ENCODE measurements at regions not wholly inside any gene's neighbourhood (a gene's known extent, or its start where the extent isn't known, plus 50 kb on each side); places are given as distances from the start of the nearest gene placed in this dataset.

DNA sequence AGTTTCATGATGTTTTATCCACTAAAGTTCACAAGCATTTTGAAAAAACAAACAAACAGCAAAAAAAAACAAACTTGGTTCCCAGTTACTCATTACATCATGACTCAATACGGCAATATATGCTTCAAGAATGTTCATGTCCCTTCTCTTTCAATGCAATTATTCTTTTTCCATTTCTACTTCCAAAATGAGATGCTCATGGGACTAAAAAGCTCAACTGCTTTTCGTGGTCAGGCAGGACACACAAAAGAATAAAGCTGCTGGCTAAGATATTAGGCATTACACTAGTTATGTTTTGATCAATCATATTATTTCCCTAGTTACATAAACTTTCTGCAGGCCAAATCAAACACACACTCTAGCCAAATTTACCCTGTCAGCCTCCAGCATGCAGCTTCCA is 301.3 kb downstream of the EPHA4 start:
- no peak for DNase-seq

DNA sequence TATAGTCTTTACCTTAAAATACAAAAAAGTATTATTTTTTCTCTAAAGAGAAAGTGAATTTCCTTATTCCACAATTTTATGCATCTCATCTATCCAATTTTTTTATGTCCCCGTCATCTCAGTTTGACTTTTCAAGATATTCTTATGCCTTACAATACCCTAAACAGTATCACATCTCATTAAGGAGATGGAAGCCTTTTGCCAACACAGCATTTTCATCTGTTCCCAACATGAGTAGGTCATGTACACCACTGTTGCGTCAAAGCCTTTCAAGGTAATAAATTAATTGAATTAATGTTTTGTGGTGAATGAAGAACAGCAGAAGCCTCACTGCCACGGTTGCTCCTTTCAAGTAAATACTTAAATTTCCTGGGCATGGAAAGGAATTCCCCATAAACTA is 299.4 kb downstream of the EPHA4 start:
- DNase-seq = no peak

DNA sequence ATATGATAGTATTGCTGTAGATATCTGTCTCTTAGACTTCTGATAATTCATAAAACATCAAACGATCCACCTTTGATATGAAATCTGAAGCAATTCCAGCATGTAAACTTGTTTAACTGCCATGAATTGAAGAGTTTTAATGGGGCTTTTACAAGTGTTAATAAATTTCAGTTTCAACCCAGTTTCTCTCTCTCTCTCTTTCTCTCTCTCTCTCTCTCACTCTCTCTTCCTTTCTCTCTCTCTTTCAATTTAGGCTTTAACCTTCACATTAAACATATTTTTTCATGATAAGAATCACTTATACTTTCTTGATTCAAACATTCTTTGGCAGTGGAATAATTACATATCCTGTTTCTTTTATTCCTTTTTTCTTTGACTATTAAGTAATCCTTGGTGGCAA is 296.1 kb downstream of the EPHA4 start:
- DNase-seq = no peak

DNA sequence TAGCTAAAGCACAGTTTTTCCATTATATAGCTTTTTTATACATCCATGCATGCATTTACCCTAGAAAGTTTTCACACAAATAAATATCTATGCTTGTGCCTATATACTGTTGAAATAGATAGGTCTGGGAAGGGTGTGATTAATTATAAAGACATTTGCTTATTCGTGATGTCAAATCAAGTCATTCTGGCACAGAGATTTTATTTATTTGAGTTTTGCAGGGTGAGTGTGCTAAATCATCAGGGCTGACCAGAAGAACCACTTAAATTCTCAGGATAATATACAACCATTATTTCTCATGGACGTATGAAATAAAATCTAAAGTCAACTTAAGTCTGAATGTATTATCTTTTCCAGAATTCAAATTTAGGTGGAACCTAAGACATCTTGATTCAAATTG is 295.5 kb downstream of the EPHA4 start:
- DNase-seq = no peak

DNA sequence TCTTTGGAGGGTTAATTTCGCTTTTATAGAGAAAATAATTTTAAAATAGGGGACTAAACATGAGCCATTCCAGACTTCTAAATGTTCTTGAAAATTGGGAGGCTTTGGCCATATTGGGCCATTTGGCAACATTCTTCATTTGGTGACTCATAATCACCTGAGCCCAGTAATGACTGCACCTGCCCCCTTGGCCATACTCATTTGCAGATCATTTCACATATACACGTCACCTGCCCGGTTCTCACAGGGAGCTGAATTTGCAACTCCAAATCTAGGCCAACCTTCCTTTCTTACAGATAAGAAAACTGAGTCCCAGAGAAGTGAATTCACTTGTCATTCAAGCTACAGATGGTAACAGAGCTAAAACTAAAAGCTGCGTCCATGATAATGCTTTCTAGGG is 289.7 kb downstream of the EPHA4 start:
- no peak for DNase-seq

DNA sequence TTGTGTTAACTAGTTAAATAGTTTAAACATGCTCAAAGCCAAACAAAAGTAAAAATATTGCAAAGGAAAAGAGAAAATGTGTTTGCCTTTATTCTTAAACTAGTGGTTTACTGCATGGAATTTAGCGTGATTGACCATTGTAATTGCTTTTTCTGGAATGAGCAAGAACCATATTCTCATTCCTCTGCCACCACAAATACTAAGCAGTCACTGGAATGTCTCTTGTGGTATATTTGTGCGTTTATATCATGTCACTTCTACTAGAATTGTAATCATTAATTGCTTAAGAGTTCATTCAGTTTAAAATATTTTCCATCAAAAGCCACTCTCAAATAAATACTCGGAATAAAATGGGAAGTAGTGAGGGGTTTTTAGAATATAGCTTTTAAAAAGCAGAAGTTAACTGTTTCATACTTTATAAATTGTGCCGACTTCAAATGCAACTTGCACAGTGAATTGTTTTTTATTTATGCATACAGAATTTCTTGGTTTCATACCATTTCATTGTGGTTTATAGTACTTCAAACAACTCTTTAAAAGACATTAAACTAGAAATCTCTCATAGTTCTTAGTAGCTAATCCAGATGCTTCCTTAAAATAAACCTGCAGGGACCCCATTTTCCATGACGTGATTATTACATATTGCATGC is 288.1 kb downstream of the EPHA4 start:
- DNase-seq = peak; percentile 7

DNA sequence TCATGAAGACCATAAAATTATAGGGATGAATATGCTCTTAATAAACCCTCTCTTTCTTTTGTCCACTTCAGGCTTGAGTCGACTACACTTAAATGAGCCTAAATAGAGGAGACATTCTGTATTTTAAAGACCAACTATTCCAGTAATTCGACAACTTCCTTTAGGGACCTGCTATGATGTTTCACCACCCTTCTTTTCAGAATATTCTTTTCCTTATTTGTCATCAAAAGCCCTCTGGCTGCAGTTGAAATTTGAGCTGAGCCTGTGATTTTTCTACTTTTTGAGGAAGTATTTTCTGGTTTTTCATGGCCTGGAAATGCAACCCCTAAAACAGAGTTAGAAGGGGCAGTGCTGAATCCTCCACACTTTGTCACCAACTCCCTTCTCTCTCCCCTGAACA is 287.0 kb downstream of the EPHA4 start:
- no peak for DNase-seq

DNA sequence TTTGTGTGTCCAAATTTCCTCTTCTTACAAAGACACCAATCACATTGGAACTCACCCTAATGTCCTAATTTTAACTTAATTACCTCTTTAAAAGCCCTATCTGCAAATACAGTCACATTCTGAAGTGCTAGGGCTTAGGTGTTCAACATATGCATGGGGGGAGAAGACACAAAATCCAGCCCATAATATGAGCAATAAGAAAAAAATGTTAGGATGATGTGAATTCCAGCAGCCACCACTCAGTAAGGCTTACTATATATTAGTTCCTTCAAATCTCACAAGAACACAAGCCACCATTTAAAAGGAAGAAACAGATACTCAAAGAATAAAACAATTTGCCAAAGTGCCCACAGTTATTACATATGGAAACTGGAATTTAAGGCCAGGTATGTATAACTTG is 285.7 kb downstream of the EPHA4 start:
- DNase-seq = no peak

DNA sequence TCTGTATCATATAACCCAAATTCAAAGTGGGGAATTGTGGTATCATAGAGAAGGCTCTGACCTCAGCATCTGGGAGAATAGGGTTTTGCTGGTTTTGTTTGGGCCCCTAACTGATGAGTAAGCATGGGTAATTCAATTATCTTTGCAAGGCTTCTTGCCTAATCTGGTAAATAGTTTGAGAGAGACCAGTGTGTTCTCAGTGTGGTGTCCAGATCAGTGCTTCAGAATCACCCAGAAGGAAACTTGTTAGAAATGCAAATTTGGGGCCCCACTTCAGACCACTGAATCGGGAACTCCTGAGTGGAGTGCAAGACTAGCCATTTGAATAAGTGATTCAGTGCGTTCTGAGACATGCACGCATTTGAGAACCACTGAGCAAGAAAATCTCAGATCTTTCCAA is 282.7 kb downstream of the EPHA4 start:
- DNase-seq = no peak

DNA sequence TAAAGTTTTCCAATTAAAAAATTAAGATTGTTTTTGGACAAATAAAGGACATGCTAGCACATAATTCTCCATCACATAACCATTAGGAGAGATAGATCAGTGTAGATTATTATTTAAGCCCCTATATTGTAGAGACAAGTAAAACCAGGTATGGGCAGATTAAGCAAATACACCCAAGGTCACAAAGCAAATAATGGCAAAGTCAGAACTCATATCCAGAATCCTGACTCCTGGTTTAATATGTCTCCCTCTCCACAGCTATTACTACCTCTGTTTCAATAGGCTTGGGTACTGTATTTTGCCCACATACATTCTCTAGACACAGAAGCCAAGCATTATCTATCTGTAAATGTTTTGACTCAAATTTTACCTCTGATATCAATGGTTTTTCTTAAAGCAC is 282.3 kb downstream of the EPHA4 start:
- DNase-seq = no peak

DNA sequence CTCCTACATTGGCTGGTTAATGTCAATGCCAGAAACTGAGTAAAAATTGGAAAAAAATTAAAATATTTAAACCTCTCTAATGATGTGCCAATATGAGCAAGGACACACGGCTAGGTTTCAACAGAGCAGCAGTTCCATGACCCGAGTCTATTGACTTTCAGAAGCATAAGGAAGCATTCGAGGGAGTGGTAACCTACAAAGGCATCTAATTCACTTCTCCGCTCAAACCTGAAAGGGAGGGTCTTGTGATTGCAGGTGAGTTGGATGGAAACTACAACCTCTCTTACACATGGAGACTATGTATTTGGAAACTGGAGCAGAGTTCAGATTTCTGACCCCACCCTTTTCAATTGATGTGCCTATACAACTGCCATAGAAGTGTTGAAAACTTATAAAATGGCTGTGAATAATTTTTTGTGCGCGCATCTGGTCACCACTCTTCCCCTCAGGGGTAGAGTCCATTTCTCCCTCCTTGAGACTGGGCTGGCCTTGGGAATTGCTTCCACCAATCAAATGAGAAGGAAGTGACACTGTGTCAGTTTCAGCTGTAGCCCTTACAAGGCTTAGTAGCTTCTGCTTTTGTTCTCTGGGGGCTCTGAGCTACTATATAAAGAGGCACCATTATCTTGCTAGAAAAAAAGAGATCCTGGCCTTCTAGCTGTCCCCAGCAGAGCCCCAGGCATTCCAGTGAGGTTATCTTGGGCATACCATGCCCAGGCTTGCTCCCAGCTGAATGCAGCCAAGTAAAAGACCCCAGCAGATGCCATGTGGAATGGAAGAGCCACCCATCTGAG is 278.0 kb downstream of the EPHA4 start:
- peak; percentile 8 for DNase-seq

DNA sequence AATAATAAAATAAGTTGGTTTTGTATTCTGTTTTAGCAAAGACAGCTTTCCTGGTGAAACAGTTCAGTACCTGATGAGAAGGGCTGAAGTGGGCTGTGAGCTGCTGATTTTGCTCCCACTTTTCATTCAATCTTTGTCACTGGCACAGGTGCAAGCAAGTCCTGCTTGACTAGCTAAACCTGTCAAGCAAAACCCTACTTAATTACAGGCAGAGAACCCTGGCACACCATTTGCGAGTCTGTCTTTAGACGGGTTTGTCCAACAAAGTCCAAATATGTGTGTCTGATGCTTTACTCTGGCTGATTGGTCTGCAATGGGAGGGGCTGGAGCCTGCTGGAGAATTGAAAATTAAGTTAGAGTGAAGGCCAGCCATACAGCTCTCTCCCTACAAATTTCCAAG is 267.2 kb downstream of the EPHA4 start:
- DNase-seq = no peak

DNA sequence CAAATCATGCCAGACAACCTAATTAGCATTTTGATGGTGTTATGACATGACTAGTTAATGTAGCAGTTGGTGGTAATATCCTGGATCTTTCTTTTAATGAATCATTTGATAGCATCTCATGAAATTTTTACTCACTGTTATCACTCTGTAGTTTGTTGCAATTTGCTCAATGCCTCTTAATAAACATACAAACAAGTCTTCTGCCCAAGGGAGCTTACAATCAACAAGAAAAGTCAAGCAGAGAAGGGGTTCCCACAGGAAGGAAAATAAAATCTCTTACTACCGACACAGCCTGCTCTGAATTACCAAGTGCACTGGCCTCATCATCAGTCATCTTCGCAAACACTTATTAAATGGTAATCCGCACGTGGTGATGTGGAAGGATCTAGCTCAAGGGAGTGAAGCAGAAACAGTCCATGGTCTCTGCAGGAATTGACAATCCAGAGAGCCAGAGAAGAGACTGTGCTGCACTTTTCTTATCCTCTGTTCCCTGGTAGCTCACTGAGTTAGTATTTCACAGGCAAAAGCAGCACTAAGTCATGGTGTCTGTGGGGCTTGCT is 263.5 kb downstream of the EPHA4 start:
- no peak for DNase-seq

DNA sequence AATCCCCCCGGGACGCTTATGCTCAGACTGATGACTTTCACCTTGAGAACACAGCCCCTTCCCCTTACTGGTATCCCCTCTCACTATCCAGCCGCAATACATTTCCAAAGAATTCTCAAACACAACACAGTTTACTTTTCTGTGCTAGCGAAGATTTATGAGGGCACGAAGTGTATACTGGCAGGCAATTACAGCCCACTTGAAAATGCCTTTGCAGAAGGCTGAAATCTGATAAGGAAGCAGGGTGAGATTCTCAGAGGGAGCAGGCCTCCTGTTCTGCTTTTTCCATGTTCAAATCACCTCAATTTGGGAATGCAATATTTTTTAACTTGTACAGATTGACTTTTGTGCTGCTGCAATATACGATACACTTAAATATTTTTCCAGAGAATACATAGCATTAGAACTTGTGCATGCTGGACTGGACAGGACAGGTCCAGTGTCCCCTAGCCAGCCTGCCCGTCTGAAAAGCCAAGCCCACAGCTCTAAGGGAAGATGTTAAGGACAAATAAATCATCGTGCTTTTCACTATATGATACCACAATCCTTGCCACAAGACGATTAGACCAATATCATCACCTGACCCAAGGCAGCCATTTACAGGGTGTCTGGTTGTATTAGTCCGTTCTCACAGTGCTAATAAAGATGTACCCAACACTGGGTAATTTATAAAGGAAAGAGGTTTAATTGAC is 262.1 kb downstream of the EPHA4 start:
- DNase-seq = no peak

DNA sequence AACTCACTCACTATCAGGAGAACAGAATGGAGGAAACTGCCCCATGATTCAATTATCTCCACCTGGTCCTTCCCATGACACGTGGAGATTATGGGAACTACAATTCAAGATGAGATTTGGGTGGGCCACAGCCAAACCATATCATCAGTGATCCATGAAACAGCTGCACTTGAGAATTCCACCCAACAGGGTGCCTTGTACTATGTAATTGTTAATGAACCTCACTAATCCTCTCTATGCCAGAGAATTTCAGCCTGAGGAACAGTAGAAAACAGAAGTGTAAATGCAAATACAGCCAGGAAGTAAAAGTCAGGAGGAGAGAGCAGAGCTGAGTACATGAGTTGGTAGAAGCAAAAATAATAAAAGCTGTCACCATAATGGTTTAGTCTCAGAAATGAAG is 261.4 kb downstream of the EPHA4 start:
- DNase-seq = no peak

DNA sequence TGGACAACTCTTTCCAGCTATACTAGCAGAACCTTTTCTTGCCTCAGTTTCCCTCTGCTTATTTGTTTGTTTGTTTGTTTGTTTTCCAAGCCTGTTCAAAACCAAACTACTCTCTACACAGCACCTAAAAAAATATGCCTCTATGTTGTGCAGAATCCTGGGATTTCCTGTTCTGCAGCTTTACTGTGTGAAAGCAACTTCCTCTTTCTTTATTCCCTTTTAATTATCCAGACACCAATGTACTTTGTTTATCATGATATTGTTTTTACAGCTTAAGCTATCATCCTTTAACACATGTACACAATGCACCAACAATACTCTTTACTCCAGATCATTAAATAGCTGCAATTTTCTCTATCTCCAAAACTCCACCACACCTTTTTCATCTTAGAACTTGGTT is 259.5 kb downstream of the EPHA4 start:
- DNase-seq = peak; percentile 15

DNA sequence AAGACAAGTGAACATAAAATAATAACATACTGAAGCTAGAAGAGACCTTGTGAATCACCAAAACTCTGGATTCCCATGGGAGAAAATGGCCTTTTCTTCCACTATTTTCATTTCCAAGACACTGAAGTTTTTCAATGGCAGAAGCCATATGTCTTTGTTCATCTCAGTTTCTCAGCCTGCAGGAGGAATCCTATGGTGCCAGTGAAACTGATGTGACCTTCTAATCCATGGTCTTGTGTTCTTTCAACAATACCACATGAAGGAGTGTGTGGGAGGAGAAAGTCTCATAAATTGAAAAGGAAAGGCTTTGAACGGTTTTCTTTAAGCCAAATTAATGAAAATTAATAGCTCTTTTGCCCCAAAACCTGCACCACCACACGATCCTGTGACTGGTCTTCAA is 257.3 kb downstream of the EPHA4 start:
- no peak for DNase-seq

DNA sequence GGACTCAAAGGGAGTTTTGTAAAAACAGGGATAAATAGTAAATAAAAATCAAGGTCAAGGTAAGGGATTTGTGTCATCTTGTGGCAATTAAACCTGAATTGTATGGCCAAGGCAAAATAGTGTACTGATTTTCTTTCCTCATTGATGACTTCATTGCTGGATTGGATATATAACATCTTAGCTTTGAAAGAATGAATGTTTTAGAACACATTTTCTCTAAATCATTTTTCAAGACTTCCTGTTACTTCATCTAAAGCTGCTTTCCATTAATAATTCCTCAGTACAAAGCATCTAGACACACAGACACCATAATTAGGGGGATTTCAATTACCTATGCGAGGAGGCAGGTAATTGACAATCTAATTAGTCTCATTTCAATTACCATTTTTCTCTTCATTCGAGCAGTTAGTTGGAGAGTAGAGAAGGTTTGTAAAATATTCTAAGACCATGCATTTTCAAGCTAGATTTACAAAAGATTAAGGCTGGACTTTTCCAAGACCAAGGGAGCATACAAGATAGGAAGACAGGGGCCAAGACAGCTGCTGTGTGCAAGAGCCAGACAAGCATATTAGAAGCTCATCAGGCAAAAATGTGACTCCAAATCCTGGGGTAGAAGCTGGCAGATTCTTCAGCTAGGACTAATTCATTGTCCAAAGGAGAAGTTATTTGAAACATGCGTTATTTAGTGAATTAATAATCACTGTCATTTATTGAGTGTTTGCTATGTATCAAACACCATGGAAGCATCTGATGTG is 253.6 kb downstream of the EPHA4 start:
- no peak for DNase-seq

DNA sequence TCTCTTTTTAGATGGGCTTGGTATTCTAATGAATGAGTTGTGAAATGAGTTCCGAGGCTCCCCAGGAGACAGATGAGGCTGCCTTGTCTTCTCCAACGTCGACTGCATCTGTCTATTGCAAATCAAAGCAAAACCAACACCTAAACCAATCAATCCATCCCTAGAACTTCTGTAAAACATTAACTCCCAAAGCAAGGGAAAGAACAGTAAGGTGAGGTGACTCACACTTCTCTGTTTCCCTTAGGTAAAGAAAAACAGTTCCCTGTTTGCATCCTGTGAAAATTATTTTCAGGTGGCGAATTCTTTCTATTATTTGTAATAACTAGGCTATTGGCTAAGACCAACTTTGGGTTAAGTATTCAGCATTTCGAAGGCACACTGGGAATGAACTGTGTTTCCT is 249.4 kb downstream of the EPHA4 start:
- no peak for DNase-seq

DNA sequence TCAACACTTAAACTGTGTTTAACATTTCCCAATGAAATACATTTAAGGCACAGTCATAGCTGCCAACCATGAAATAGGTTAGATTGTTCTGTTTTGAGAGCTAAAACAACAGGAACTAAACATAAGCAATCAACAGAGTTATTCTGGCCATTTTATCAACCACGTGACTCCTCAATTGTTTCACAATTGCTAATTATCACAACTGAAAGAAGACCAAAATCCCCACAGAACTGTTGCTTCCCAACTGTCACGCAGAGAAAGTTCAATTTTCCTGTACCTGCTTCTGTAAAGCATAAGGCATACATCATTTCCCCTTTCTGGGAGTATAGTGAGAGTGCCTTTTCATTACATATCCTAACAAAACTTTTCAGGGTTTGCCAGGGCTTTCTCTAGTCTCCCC is 248.6 kb downstream of the EPHA4 start:
- DNase-seq = no peak

DNA sequence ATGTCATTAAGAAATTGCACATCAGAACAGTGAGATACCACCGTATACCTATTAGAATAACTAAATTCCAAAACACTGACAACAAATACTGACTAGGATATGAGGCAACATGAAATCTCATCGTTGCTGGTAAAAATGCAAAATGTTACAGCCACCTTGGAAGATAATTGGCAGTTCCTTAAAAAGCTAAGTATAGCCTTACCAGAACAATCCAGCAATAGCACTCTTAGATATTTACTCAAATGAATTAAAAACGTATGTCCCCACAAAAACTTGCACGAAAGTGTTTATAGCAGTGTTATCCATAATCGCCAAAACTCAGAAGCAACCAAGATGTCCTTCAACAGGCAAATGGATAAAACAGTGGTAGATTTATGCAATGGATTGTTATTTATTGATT is 241.7 kb downstream of the EPHA4 start:
- no peak for DNase-seq

DNA sequence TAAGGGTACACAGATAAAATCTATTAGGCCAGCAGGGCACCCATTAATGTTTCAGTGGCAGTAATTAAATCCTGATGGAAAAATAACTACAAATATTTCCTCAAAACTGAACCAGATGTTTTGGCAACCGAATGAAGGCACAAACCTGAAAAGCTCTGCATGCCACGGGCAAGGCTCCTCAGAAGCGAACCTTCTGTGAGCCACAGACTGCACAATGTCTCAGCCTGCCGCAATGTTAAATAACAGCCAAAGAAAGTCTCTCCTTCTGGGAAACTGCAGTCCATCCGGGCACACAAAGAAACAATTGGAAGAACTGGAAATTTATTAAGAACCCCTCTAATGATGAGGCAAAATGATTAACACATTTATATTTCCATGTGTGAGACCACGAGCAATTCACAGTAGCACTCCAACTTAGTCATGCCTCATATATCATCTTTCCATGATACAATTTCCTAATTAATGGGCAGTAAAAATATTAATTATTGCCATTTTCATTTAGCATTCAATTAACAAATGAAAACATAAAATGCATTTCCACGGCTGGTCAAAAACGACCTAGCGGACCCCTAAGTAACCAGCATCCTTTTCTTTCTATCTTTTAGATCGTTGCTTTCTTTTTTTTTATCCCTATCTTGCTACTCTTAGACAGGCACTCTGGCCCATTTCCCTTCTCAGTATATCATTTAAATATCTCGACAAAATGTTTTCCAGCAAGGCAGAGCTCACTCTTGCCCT is 237.5 kb downstream of the EPHA4 start:
- no peak for DNase-seq
